HEK293 (cell line): ENCODE measurements at regions not wholly inside any gene's neighbourhood (a gene's known extent, or its start where the extent isn't known, plus 50 kb on each side); places are given as distances from the start of the nearest gene placed in this dataset.

ENCODE experiments used
- CTCF ChIA-PET: fragments of 350-600 bp; formaldehyde crosslinking; extraction: SDS; loops from one replicate; lab custom pipeline; 2021; ENCODE audit warnings: antibody characterized with exemption; lab: Yijun Ruan, JAX
- POLR2A ChIA-PET: fragments of 300-600 bp; formaldehyde crosslinking; extraction: SDS; loops from one replicate; lab custom pipeline; 2020; ENCODE audit warnings: antibody characterized with exemption, inconsistent platforms; lab: Yijun Ruan, JAX
- H3K27ac ChIP-seq: fragments of 200-500 bp; sonication (Bioruptor generic); 2 replicates; pipeline ENCODE4 v1.5.1; 2014; ENCODE audit warnings: low read depth, low read length, control low read depth, inconsistent platforms; ENCODE audit errors: extremely low read depth
- H3K36me3 ChIP-seq, 2 experiments: fragments of 200-500 bp in 1 of 2; sonication (Bioruptor generic) in 1 of 2; 1 replicate in 1 of 2; 2 replicates in 1 of 2; pipeline ENCODE4 v1.5.1; 2014 to 2017; ENCODE audit warnings: inconsistent platforms in 2 of 2, low read length in 2 of 2; ENCODE audit not compliant: control insufficient read depth in 2 of 2, insufficient read depth in 1 of 2
- H3K4me1 ChIP-seq: fragments of 200-500 bp; sonication (Bioruptor generic); 2 replicates; pipeline ENCODE4 v1.5.1; 2014; ENCODE audit warnings: mild to moderate bottlenecking, low read length, inconsistent platforms; ENCODE audit not compliant: control insufficient read depth, insufficient read depth
- H3K4me3 ChIP-seq: 2 replicates; pipeline ENCODE4 v1.5.1; 2011; ENCODE audit warnings: low read depth, mild to moderate bottlenecking, control low read depth, low read length, moderate library complexity
- H3K9me3 ChIP-seq: fragments of 200-500 bp; sonication (Bioruptor generic); 2 replicates; pipeline ENCODE4 v1.5.1; 2014; ENCODE audit warnings: low read depth, low read length, inconsistent platforms; ENCODE audit not compliant: control insufficient read depth, insufficient read depth
- ATF2 ChIP-seq: fragments of 450-650 bp; formaldehyde crosslinking; IDR thresholded peaks from 2 replicates; pipeline ENCODE4 v1.5.1; 2016; ENCODE audit warnings: missing biosample characterization, missing genetic modification characterization, low read depth
- BCL11A ChIP-seq: fragments of 450-650 bp; formaldehyde crosslinking; IDR thresholded peaks from 2 replicates; pipeline ENCODE4 v1.5.1; 2016; ENCODE audit warnings: low read depth, missing biosample characterization, missing genetic modification characterization
- GLI2 ChIP-seq: fragments of 450-650 bp; formaldehyde crosslinking; IDR thresholded peaks from 2 replicates; pipeline ENCODE4; 2017; ENCODE audit warnings: missing biosample characterization, missing genetic modification characterization, low read depth, borderline replicate concordance
- GLIS1 ChIP-seq: fragments of 450-650 bp; formaldehyde crosslinking; IDR thresholded peaks from 2 replicates; pipeline ENCODE4 v1.5.1; 2016; ENCODE audit warnings: missing biosample characterization, missing genetic modification characterization
- KLF10 ChIP-seq: fragments of 450-650 bp; IDR thresholded peaks from 2 replicates; pipeline ENCODE4 v1.5.1; 2018; ENCODE audit warnings: missing biosample characterization, mild to moderate bottlenecking, missing genetic modification characterization
- MEIS1 ChIP-seq: sonication (generic); formaldehyde crosslinking; IDR thresholded peaks from 2 replicates; pipeline ENCODE4 v1.8.1; 2022; ENCODE audit warnings: missing genetic modification reagents, mild to moderate bottlenecking, borderline replicate concordance
- ZBTB11 ChIP-seq: fragments of 450-650 bp; formaldehyde crosslinking; conservative IDR thresholded peaks from 2 replicates; pipeline ENCODE4 v1.5.1; 2016; ENCODE audit warnings: low read depth, missing biosample characterization, missing genetic modification characterization
- ZBTB20 ChIP-seq: fragments of 450-650 bp; formaldehyde crosslinking; IDR thresholded peaks from 2 replicates; pipeline ENCODE4 v1.5.1; 2016; ENCODE audit warnings: missing biosample characterization, missing genetic modification characterization
- ZNF174 ChIP-seq: fragments of 450-650 bp; formaldehyde crosslinking; IDR thresholded peaks from 2 replicates; pipeline ENCODE4 v1.5.0; 2017; ENCODE audit warnings: missing biosample characterization, mild to moderate bottlenecking, missing genetic modification characterization
- ZNF19 ChIP-seq: fragments of 450-650 bp; formaldehyde crosslinking; IDR thresholded peaks from 2 replicates; pipeline ENCODE4; 2016; ENCODE audit warnings: missing biosample characterization, missing genetic modification characterization, low read depth
- ZNF214 ChIP-seq: fragments of 450-650 bp; formaldehyde crosslinking; IDR thresholded peaks from 2 replicates; pipeline ENCODE4 v1.5.1; 2017; ENCODE audit warnings: missing biosample characterization, mild to moderate bottlenecking, missing genetic modification characterization, borderline replicate concordance
- ZNF280C ChIP-seq: fragments of 450-650 bp; formaldehyde crosslinking; IDR thresholded peaks from 2 replicates; pipeline ENCODE4 v1.5.1; 2016; ENCODE audit warnings: missing biosample characterization, missing genetic modification characterization
- ZNF366 ChIP-seq: fragments of 450-650 bp; formaldehyde crosslinking; conservative IDR thresholded peaks from 2 replicates; pipeline ENCODE4 v1.5.1; 2016; ENCODE audit warnings: missing biosample characterization, missing genetic modification characterization
- ZNF394 ChIP-seq: fragments of 450-650 bp; formaldehyde crosslinking; IDR thresholded peaks from 2 replicates; pipeline ENCODE4 v1.5.1; 2016; ENCODE audit warnings: missing biosample characterization, missing genetic modification characterization, mild to moderate bottlenecking, moderate library complexity, borderline replicate concordance
- ZNF488 ChIP-seq: fragments of 450-650 bp; formaldehyde crosslinking; IDR thresholded peaks from 2 replicates; pipeline ENCODE4 v1.5.1; 2016; ENCODE audit warnings: missing biosample characterization, missing genetic modification characterization
- ZNF501 ChIP-seq: fragments of 450-650 bp; formaldehyde crosslinking; IDR thresholded peaks from 2 replicates; pipeline ENCODE4 v1.5.1; 2016; ENCODE audit warnings: missing biosample characterization, missing genetic modification characterization
- ZNF549 ChIP-seq: fragments of 450-650 bp; IDR thresholded peaks from 2 replicates; pipeline ENCODE4 v1.5.1; 2018; ENCODE audit warnings: missing biosample characterization, missing genetic modification characterization, mild to moderate bottlenecking, inconsistent platforms, moderate library complexity
- ZNF626 ChIP-seq: fragments of 450-650 bp; sonication (Bioruptor Pico); formaldehyde crosslinking; IDR thresholded peaks from 2 replicates; pipeline ENCODE4 v1.5.1; 2018; ENCODE audit warnings: missing biosample characterization, missing genetic modification characterization, inconsistent platforms
- ZNF707 ChIP-seq: fragments of 450-650 bp; formaldehyde crosslinking; IDR thresholded peaks from 2 replicates; pipeline ENCODE4 v1.5.1; 2016; ENCODE audit warnings: missing biosample characterization, missing genetic modification characterization
- ZNF791 ChIP-seq: fragments of 450-650 bp; formaldehyde crosslinking; IDR thresholded peaks from 2 replicates; pipeline ENCODE4 v1.5.1; 2016; ENCODE audit warnings: missing biosample characterization, missing genetic modification characterization
- TF ChIP-seq, protein P1 (sequence below): fragments of 450-650 bp; IDR thresholded peaks from 2 replicates; pipeline ENCODE4 v1.5.1; 2018; ENCODE audit warnings: missing biosample characterization, mild to moderate bottlenecking, missing genetic modification characterization
- TF ChIP-seq, protein P2 (sequence below): IDR thresholded peaks from 2 replicates; pipeline ENCODE4 v1.6.1; 2011; ENCODE audit warnings: mild to moderate bottlenecking, low read depth, low read length, borderline replicate concordance

- Histone ChIP-seq H3K9me3 (no peaks in the 10 kb centered on the region), H3K36me3 (no peaks in the 10 kb centered on the region), H3K4me1 (no peaks in the 10 kb centered on the region), H3K27ac (no peak overlapping the region), H3K4me3 (no peak overlapping the region)
- ChIA-PET CTCF (interaction anchor here (0.6 kb wide), 1 partner anchor 9 kb away, joined by 3 read pairs; no protein-coding TSS in a partner anchor), POLR2A (no interaction called here)
- TF ChIP-seq ZNF214: no peak
- TF ChIP-seq, protein P1, sequence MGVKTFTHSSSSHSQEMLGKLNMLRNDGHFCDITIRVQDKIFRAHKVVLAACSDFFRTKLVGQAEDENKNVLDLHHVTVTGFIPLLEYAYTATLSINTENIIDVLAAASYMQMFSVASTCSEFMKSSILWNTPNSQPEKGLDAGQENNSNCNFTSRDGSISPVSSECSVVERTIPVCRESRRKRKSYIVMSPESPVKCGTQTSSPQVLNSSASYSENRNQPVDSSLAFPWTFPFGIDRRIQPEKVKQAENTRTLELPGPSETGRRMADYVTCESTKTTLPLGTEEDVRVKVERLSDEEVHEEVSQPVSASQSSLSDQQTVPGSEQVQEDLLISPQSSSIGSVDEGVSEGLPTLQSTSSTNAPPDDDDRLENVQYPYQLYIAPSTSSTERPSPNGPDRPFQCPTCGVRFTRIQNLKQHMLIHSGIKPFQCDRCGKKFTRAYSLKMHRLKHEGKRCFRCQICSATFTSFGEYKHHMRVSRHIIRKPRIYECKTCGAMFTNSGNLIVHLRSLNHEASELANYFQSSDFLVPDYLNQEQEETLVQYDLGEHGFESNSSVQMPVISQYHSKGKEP: no peak
- TF ChIP-seq ZNF488 (tag by site-specific recombination): no peak
- no peak for TF ChIP-seq ZNF280C (tag by site-specific recombination)
- no peak for TF ChIP-seq ATF2 (tag by site-specific recombination)
- no peak for TF ChIP-seq ZBTB11 (tag by site-specific recombination)
- TF ChIP-seq ZNF626 (tag by site-specific recombination): no peak
Observed at GRCh38 chr4:72709475-72709874, 140.5 kb upstream of the ADAMTS3 start.

GRCh38 chr4:72706684-72707083, 137.7 kb upstream of the ADAMTS3 start:
- H3K9me3 ChIP-seq: no peaks in the 10 kb centered on the region
- no peaks in the 10 kb centered on the region for H3K4me1 ChIP-seq
- TF ChIP-seq MEIS1 (no peak), ZNF501 (tag by site-specific recombination) (no peak), ZNF366 (no peak), GLIS1 (tag by site-specific recombination) (no peak), BCL11A (no peak), ZNF394 (tag by site-specific recombination) (no peak), ZBTB20 (tag by site-specific recombination) (no peak), ZNF549 (no peak), ZNF707 (tag by site-specific recombination) (no peak), ZNF791 (tag by site-specific recombination) (no peak), GLI2 (tag by site-specific recombination) (no peak), ZNF626 (tag by site-specific recombination) (no peak), ZNF19 (tag by site-specific recombination) (no peak), KLF10 (tag by site-specific recombination) (no peak), ZNF174 (tag by site-specific recombination) (no peak)
- TF ChIP-seq, protein P2, sequence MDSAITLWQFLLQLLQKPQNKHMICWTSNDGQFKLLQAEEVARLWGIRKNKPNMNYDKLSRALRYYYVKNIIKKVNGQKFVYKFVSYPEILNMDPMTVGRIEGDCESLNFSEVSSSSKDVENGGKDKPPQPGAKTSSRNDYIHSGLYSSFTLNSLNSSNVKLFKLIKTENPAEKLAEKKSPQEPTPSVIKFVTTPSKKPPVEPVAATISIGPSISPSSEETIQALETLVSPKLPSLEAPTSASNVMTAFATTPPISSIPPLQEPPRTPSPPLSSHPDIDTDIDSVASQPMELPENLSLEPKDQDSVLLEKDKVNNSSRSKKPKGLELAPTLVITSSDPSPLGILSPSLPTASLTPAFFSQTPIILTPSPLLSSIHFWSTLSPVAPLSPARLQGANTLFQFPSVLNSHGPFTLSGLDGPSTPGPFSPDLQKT: no peak
- TF ChIP-seq, all 188 proteins: peak for 0
- H3K4me3 ChIP-seq: no peak overlapping the region
- CTCF ChIA-PET: no interaction called here
- no peaks in the 10 kb centered on the region for H3K36me3 ChIP-seq
- POLR2A ChIA-PET: no interaction called here
- no peak overlapping the region for H3K27ac ChIP-seq
